ENCODE measurements at regions not wholly inside any gene's neighbourhood (a gene's known extent, or its start where the extent isn't known, plus 50 kb on each side); places are given as distances from the start of the nearest gene placed in this dataset.

- Mint-ChIP-seq H3K4me1 (no peaks in the 10 kb centered on the region), H3K27ac (no peak overlapping the region), H3K4me3 (no peak overlapping the region), H3K9me3 (no peaks in the 10 kb centered on the region), H3K36me3 (no peaks in the 10 kb centered on the region), H3K27me3 (peaks cover 0 to 22% (median 19%) of the 10 kb centered on the region in 5 donors)
- Histone ChIP-seq H3K9me3 (ENCODE audit: control insufficient read depth in 2 of 3, low read length in 3 of 3) (no peaks in the 10 kb centered on the region), H3K27me3 (ENCODE audit: control insufficient read depth in 2 of 2, insufficient read depth in 2 of 2, low read length in 2 of 2) (peaks cover 0 to 3% of the 10 kb centered on the region in 2 donors), H3K36me3 (ENCODE audit: control insufficient read depth in 2 of 3, insufficient read depth in 3 of 3, low read length in 3 of 3) (no peaks in the 10 kb centered on the region), H3K27ac (ENCODE audit: low read depth, low read length) (no peak overlapping the region), H3K4me3 (ENCODE audit: low read length) (no peak overlapping the region), H3K4me1 (ENCODE audit: control insufficient read depth in 2 of 2, insufficient read depth in 2 of 2, low read length in 2 of 2) (no peaks in the 10 kb centered on the region)
- POLR2A ChIA-PET = no interaction called here
- CTCF ChIA-PET = no interaction called here
- intact Hi-C loops (cut with micrococcal nuclease) = no loop called here
- ATAC-seq (no peak), DNase-seq (no peak)
These were observed 271.8 kb upstream of the B3GAT1 start for GRCh38 chr11:134683860-134684259.

GRCh38 chr11:134682577-134682976, 270.5 kb upstream of the B3GAT1 start:
- intact Hi-C loops (cut with micrococcal nuclease) = no loop called here
- H3K27me3 Mint-ChIP-seq = peaks cover 0 to 19% (median 17%) of the 10 kb centered on the region in 5 donors
- ATAC-seq = no peak

GRCh38 chr11:134679592-134679991, 267.6 kb upstream of the B3GAT1 start:
- H3K36me3 ChIP-seq (ENCODE audit: control insufficient read depth in 2 of 3, insufficient read depth in 3 of 3, low read length in 3 of 3) = no peaks in the 10 kb centered on the region
- intact Hi-C loops (cut with micrococcal nuclease) = no loop called here
- no peaks in the 10 kb centered on the region for H3K36me3 Mint-ChIP-seq
- CTCF ChIA-PET = no interaction called here
- H3K4me3 ChIP-seq (ENCODE audit: low read length) = no peak overlapping the region
- no peaks in the 10 kb centered on the region for H3K27me3 ChIP-seq (ENCODE audit: control insufficient read depth in 2 of 2, insufficient read depth in 2 of 2, low read length in 2 of 2)
- no peak overlapping the region for H3K27ac ChIP-seq (ENCODE audit: low read depth, low read length)
- ATAC-seq (no peak), DNase-seq (no peak)
- no peak overlapping the region for H3K4me3 Mint-ChIP-seq
- H3K9me3 Mint-ChIP-seq = no peaks in the 10 kb centered on the region
- H3K4me1 ChIP-seq (ENCODE audit: control insufficient read depth in 2 of 2, insufficient read depth in 2 of 2, low read length in 2 of 2) = no peaks in the 10 kb centered on the region
- H3K27ac Mint-ChIP-seq = no peak overlapping the region
- H3K4me1 Mint-ChIP-seq = no peaks in the 10 kb centered on the region
- POLR2A ChIA-PET = no interaction called here
- no peaks in the 10 kb centered on the region for H3K9me3 ChIP-seq (ENCODE audit: control insufficient read depth in 2 of 3, low read length in 3 of 3)
- H3K27me3 Mint-ChIP-seq = peaks cover 0 to 19% (median 12%) of the 10 kb centered on the region in 5 donors

More at GRCh38 chr11:134682577-134682976, 270.5 kb upstream of the B3GAT1 start:
- ChIA-PET CTCF (no interaction called here), POLR2A (no interaction called here)
- Histone ChIP-seq H3K27me3 (ENCODE audit: control insufficient read depth in 2 of 2, insufficient read depth in 2 of 2, low read length in 2 of 2) (no peaks in the 10 kb centered on the region), H3K9me3 (ENCODE audit: control insufficient read depth in 2 of 3, low read length in 3 of 3) (no peaks in the 10 kb centered on the region), H3K4me3 (ENCODE audit: low read length) (no peak overlapping the region), H3K36me3 (ENCODE audit: control insufficient read depth in 2 of 3, insufficient read depth in 3 of 3, low read length in 3 of 3) (no peaks in the 10 kb centered on the region), H3K27ac (ENCODE audit: low read depth, low read length) (no peak overlapping the region), H3K4me1 (ENCODE audit: control insufficient read depth in 2 of 2, insufficient read depth in 2 of 2, low read length in 2 of 2) (no peaks in the 10 kb centered on the region)
- H3K27ac Mint-ChIP-seq = no peak overlapping the region
- no peaks in the 10 kb centered on the region for H3K36me3 Mint-ChIP-seq
- no peak for DNase-seq
- no peak overlapping the region for H3K4me3 Mint-ChIP-seq
- H3K4me1 Mint-ChIP-seq = no peaks in the 10 kb centered on the region
- no peaks in the 10 kb centered on the region for H3K9me3 Mint-ChIP-seq

- Mint-ChIP-seq H3K4me1 (no peaks in the 10 kb centered on the region), H3K27me3 (peaks cover 0 to 19% (median 12%) of the 10 kb centered on the region in 5 donors), H3K36me3 (no peaks in the 10 kb centered on the region), H3K4me3 (no peak overlapping the region), H3K27ac (no peak overlapping the region), H3K9me3 (peaks cover 0 to 1% (median 0%) of the 10 kb centered on the region in 11 donors)
- no peak overlapping the region for H3K4me3 ChIP-seq (ENCODE audit: low read length)
- CTCF ChIA-PET = no interaction called here
- no peaks in the 10 kb centered on the region for H3K36me3 ChIP-seq (ENCODE audit: control insufficient read depth in 2 of 3, insufficient read depth in 3 of 3, low read length in 3 of 3)
- no peaks in the 10 kb centered on the region for H3K4me1 ChIP-seq (ENCODE audit: control insufficient read depth in 2 of 2, insufficient read depth in 2 of 2, low read length in 2 of 2)
- DNase-seq (no peak), ATAC-seq (no peak)
- no peak overlapping the region for H3K27ac ChIP-seq (ENCODE audit: low read depth, low read length)
- intact Hi-C loops (cut with micrococcal nuclease) = no loop called here
- no peaks in the 10 kb centered on the region for H3K27me3 ChIP-seq (ENCODE audit: control insufficient read depth in 2 of 2, insufficient read depth in 2 of 2, low read length in 2 of 2)
- POLR2A ChIA-PET = no interaction called here
- no peaks in the 10 kb centered on the region for H3K9me3 ChIP-seq (ENCODE audit: control insufficient read depth in 2 of 3, low read length in 3 of 3)
These were observed 266.7 kb upstream of the B3GAT1 start for GRCh38 chr11:134678744-134679143.

GRCh38 chr11:134677891-134678551, 266.0 kb upstream of the B3GAT1 start:
- POLR2A ChIA-PET = no interaction called here
- Histone ChIP-seq H3K9me3 (ENCODE audit: control insufficient read depth in 2 of 3, low read length in 3 of 3) (no peaks in the 10 kb centered on the region), H3K4me3 (ENCODE audit: low read length) (no peak overlapping the region), H3K4me1 (ENCODE audit: control insufficient read depth in 2 of 2, insufficient read depth in 2 of 2, low read length in 2 of 2) (no peaks in the 10 kb centered on the region), H3K36me3 (ENCODE audit: control insufficient read depth in 2 of 3, insufficient read depth in 3 of 3, low read length in 3 of 3) (no peaks in the 10 kb centered on the region), H3K27me3 (ENCODE audit: control insufficient read depth in 2 of 2, insufficient read depth in 2 of 2, low read length in 2 of 2) (no peaks in the 10 kb centered on the region), H3K27ac (ENCODE audit: low read depth, low read length) (no peak overlapping the region)
- Mint-ChIP-seq H3K4me1 (no peaks in the 10 kb centered on the region), H3K9me3 (peaks cover 0 to 2% (median 0%) of the 10 kb centered on the region in 11 donors), H3K4me3 (no peak overlapping the region), H3K27me3 (peaks cover 0 to 16% (median 7%) of the 10 kb centered on the region in 5 donors), H3K36me3 (no peaks in the 10 kb centered on the region), H3K27ac (no peak overlapping the region)
- CTCF ChIA-PET = no interaction called here
- no peak for ATAC-seq
- intact Hi-C loops (cut with micrococcal nuclease) = no loop called here
- DNase-seq = no peak

GRCh38 chr11:134677397-134677822, 265.4 kb upstream of the B3GAT1 start:
- no peaks in the 10 kb centered on the region for H3K36me3 ChIP-seq (ENCODE audit: control insufficient read depth in 2 of 3, insufficient read depth in 3 of 3, low read length in 3 of 3)
- no peak overlapping the region for H3K4me3 Mint-ChIP-seq
- no peaks in the 10 kb centered on the region for H3K27me3 ChIP-seq (ENCODE audit: control insufficient read depth in 2 of 2, insufficient read depth in 2 of 2, low read length in 2 of 2)
- no peaks in the 10 kb centered on the region for H3K36me3 Mint-ChIP-seq
- no peak overlapping the region for H3K27ac Mint-ChIP-seq
- DNase-seq = no peak
- CTCF ChIA-PET = no interaction called here
- ATAC-seq = no peak
- no peaks in the 10 kb centered on the region for H3K9me3 ChIP-seq (ENCODE audit: control insufficient read depth in 2 of 3, low read length in 3 of 3)
- H3K4me1 Mint-ChIP-seq = no peaks in the 10 kb centered on the region
- intact Hi-C loops (cut with micrococcal nuclease) = no loop called here
- peaks cover 0 to 2% (median 0%) of the 10 kb centered on the region in 11 donors for H3K9me3 Mint-ChIP-seq
- H3K4me1 ChIP-seq (ENCODE audit: control insufficient read depth in 2 of 2, insufficient read depth in 2 of 2, low read length in 2 of 2) = no peaks in the 10 kb centered on the region
- no peak overlapping the region for H3K27ac ChIP-seq (ENCODE audit: low read depth, low read length)
- POLR2A ChIA-PET = no interaction called here
- peaks cover 0 to 12% (median 4%) of the 10 kb centered on the region in 5 donors for H3K27me3 Mint-ChIP-seq
- H3K4me3 ChIP-seq (ENCODE audit: low read length) = no peak overlapping the region

- Mint-ChIP-seq H3K36me3 (no peaks in the 10 kb centered on the region), H3K4me1 (no peaks in the 10 kb centered on the region), H3K27me3 (peaks cover 0 to 12% (median 8%) of the 10 kb centered on the region in 5 donors), H3K9me3 (peaks cover 0 to 2% (median 0%) of the 10 kb centered on the region in 11 donors), H3K4me3 (no peak overlapping the region), H3K27ac (no peak overlapping the region)
- Histone ChIP-seq H3K27ac (ENCODE audit: low read depth, low read length) (no peak overlapping the region), H3K36me3 (ENCODE audit: control insufficient read depth in 2 of 3, insufficient read depth in 3 of 3, low read length in 3 of 3) (no peaks in the 10 kb centered on the region), H3K4me3 (ENCODE audit: low read length) (no peak overlapping the region), H3K27me3 (ENCODE audit: control insufficient read depth in 2 of 2, insufficient read depth in 2 of 2, low read length in 2 of 2) (no peaks in the 10 kb centered on the region), H3K4me1 (ENCODE audit: control insufficient read depth in 2 of 2, insufficient read depth in 2 of 2, low read length in 2 of 2) (no peaks in the 10 kb centered on the region), H3K9me3 (ENCODE audit: control insufficient read depth in 2 of 3, low read length in 3 of 3) (no peaks in the 10 kb centered on the region)
- intact Hi-C loops (cut with micrococcal nuclease) = no loop called here
- no peak for ATAC-seq
- ChIA-PET CTCF (no interaction called here), POLR2A (no interaction called here)
- no peak for DNase-seq
These were observed 264.7 kb upstream of the B3GAT1 start for GRCh38 chr11:134676516-134677287.

All from naive thymus-derived CD4-positive, alpha-beta T cell (primary cell).